HL-60 (cell line): ENCODE measurements at regions not wholly inside any gene's neighbourhood (a gene's known extent, or its start where the extent isn't known, plus 50 kb on each side); places are given as distances from the start of the nearest gene placed in this dataset.

Experiments
- DNase-seq, 2 experiments: peaks; one replicate each; pipeline ENCODE4 v3.0.0-alpha.2; 2010 to 2020; ENCODE audit warnings: low read depth in 1 of 2, low spot score in 1 of 2
- H3K27ac ChIP-seq: fragments of 250-450 bp; sonication (Bioruptor Pico); replicated peaks from 2 replicates; pipeline ENCODE4 v1.5.1; 2020; ENCODE audit warnings: mild to moderate bottlenecking, moderate library complexity
- H3K27me3 ChIP-seq: fragments of 250-450 bp; sonication (Bioruptor Pico); 2 replicates; pipeline ENCODE4 v1.5.1; 2021; ENCODE audit warnings: mild to moderate bottlenecking, moderate library complexity; ENCODE audit not compliant: insufficient read depth, poor library complexity, severe bottlenecking
- H3K4me3 ChIP-seq: replicated peaks from 2 replicates; pipeline ENCODE4 v1.5.1; 2011; ENCODE audit warnings: mild to moderate bottlenecking, control low read depth, low read length; ENCODE audit not compliant: insufficient read depth
- CTCF ChIP-seq: IDR thresholded peaks from one replicate; pipeline ENCODE4 v1.5.1; 2011; ENCODE audit warnings: low read length, control low read depth, inconsistent platforms; ENCODE audit not compliant: insufficient read depth
- GABPA ChIP-seq: IDR thresholded peaks from 2 replicates; pipeline ENCODE4 v1.6.1; 2012; ENCODE audit warnings: low read depth
- POLR2AphosphoS5 ChIP-seq: IDR thresholded peaks from 2 replicates; pipeline ENCODE4 v1.6.1; 2012; ENCODE audit warnings: low read depth
- SPI1 ChIP-seq: IDR thresholded peaks from 2 replicates; pipeline ENCODE4 v1.6.1; 2012; ENCODE audit warnings: low read depth, mild to moderate bottlenecking, borderline replicate concordance
- TF ChIP-seq, protein P1 (sequence below): IDR thresholded peaks from 2 replicates; pipeline ENCODE4 v1.6.1; 2012; ENCODE audit warnings: low read depth; ENCODE audit not compliant: insufficient replicate concordance

- H3K27me3 ChIP-seq, result no peaks in the 10 kb centered on the region
- no peak overlapping the region for H3K27ac ChIP-seq
- no peak overlapping the region for H3K4me3 ChIP-seq
- TF ChIP-seq POLR2AphosphoS5 (no peak), SPI1 (no peak), GABPA (no peak), CTCF (no peak)
- TF ChIP-seq, protein P1, sequence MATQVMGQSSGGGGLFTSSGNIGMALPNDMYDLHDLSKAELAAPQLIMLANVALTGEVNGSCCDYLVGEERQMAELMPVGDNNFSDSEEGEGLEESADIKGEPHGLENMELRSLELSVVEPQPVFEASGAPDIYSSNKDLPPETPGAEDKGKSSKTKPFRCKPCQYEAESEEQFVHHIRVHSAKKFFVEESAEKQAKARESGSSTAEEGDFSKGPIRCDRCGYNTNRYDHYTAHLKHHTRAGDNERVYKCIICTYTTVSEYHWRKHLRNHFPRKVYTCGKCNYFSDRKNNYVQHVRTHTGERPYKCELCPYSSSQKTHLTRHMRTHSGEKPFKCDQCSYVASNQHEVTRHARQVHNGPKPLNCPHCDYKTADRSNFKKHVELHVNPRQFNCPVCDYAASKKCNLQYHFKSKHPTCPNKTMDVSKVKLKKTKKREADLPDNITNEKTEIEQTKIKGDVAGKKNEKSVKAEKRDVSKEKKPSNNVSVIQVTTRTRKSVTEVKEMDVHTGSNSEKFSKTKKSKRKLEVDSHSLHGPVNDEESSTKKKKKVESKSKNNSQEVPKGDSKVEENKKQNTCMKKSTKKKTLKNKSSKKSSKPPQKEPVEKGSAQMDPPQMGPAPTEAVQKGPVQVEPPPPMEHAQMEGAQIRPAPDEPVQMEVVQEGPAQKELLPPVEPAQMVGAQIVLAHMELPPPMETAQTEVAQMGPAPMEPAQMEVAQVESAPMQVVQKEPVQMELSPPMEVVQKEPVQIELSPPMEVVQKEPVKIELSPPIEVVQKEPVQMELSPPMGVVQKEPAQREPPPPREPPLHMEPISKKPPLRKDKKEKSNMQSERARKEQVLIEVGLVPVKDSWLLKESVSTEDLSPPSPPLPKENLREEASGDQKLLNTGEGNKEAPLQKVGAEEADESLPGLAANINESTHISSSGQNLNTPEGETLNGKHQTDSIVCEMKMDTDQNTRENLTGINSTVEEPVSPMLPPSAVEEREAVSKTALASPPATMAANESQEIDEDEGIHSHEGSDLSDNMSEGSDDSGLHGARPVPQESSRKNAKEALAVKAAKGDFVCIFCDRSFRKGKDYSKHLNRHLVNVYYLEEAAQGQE, result no peak
- DNase-seq, result no peak
Observed at GRCh38 chr20:17867131-17867925, 101.3 kb downstream of the SNX5 start.

DNA sequence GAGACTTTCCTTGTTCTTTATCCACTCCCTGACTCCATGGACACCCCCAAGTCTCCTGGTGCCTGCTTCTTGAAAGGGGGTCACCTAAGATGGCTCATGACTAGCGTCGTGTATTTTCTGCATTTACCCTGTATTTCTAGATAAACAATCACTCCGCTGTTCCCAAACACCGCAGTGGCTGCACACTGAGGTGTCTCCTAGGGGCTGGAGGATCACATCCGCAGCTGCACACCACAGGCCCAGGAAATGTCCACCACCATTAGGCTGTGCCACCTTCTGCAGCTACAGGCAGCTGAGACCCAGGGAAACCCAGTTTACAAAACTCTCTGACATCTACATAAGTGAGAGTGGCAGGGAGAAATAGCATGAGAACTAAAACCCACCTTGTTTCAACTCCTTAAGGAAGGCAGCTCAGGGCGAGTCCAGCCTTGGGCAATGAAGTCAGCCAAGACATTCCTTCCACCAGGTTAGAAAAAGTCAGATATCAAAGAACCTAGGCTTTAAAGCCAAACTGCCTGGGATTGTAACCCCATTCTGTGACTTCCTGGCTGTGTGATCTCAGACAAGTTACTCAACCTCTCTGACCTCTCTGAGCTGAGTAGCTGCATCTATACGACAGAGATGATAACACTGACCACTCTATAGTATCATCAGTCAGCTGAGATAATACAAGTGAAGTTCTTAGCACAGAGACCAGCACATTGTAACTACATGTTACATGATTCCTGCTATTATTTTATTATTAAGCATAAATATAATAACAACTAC is 102.2 kb downstream of the SNX5 start:
- Histone ChIP-seq H3K4me3 (no peak overlapping the region), H3K27me3 (no peaks in the 10 kb centered on the region), H3K27ac (no peak overlapping the region)
- no peak for TF ChIP-seq GABPA
- TF ChIP-seq CTCF, result no peak
- TF ChIP-seq POLR2AphosphoS5, result no peak
- DNase-seq, result no peak

DNA sequence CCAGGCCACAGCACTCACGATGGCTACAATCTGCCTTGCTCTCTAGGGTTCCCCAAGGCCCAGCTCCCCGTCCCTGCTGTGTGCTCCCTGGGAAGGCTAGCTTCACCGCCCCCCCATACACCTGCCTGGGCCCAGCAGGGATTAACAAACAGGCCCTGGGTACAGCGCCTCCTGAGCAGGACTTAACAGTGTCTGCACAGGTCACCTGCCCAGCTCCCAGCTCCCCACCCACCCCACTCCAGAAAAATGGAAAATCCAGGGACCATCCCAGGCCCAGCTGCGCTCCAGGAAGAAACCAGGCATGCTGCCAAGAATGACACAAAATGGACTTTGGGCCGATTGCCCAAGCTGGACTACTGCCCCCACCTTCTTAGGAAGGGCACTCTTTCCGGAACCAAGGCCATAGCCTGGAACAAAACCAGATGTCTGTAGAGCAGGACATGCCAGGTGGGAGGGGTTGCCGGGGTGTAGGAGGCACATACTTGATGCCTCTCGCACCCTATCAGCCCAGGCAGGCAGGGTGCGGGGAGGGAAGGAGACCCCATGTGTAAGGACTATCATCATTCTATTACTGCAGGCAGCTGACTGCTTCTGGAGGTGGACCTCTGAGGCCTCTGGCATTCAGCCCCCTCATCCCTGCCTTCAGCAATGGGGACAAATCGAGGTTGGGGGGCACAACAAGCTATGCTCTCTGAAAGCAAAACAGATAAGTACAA is 104.9 kb downstream of the SNX5 start:
- Histone ChIP-seq H3K27me3 (no peaks in the 10 kb centered on the region), H3K4me3 (no peak overlapping the region), H3K27ac (no peak overlapping the region)
- no peak for DNase-seq
- TF ChIP-seq GABPA (no peak), CTCF (no peak), SPI1 (no peak), POLR2AphosphoS5 (no peak)
- TF ChIP-seq, protein P1, result no peak
